A549 (cell line): ENCODE measurements at regions not wholly inside any gene's neighbourhood (a gene's known extent, or its start where the extent isn't known, plus 50 kb on each side); places are given as distances from the start of the nearest gene placed in this dataset.

ENCODE experiments used
- ATAC-seq, 2 experiments: fragments of 200-7000 bp in 1 of 2; fragments of >200 bp in 1 of 2; cut with Nextera tagmentation in 1 of 2; cut with Tn5 transposase in 1 of 2; 3 replicates each; pipeline versions ENCODE4 v1.8.0 to v1.9.1; 2018 to 2020; ENCODE audit warnings: mild to moderate bottlenecking in 1 of 2, moderate library complexity in 1 of 2
- CTCF ChIA-PET: fragments of 300-600 bp; sonication (Branson Sonifier 250); formaldehyde crosslinking; extraction: SDS; loops from one replicate; lab custom pipeline; 2021; ENCODE audit warnings: antibody characterized with exemption, inconsistent platforms; lab: Yijun Ruan, JAX
- POLR2A ChIA-PET: fragments of 350-600 bp; formaldehyde crosslinking; extraction: SDS; loops from one replicate; lab custom pipeline; 2021; ENCODE audit warnings: antibody characterized with exemption, inconsistent platforms; lab: Yijun Ruan, JAX
- DNase-seq, 2 experiments: peaks; one replicate each; pipeline versions ENCODE4 v3.0.0 to v3.0.0-alpha.2; 2011 to 2016; ENCODE audit warnings: low read depth in 1 of 2, low spot score in 1 of 2
- FAIRE-seq: peaks from 2 replicates; lab custom pipeline; 2011; peaks lifted over from hg19 to GRCh38; lab: Jason Lieb, UNC
- H3K27ac ChIP-seq, 2 experiments: fragments of >200 bp; sonication (Bioruptor Twin); formaldehyde crosslinking; 3 replicates each; pipeline ENCODE4 v1.5.1; 2016 to 2017
- H3K4me1 ChIP-seq: fragments of >200 bp; sonication (Bioruptor Twin); formaldehyde crosslinking; 3 replicates; pipeline ENCODE4 v1.6.1; 2016
- H3K4me2 ChIP-seq: fragments of >200 bp; sonication (Bioruptor Twin); formaldehyde crosslinking; 3 replicates; pipeline ENCODE4 v1.6.1; 2016
- H3K4me3 ChIP-seq: fragments of >200 bp; sonication (Bioruptor Twin); formaldehyde crosslinking; 3 replicates; pipeline ENCODE4 v1.5.1; 2016
- H3K9me3 ChIP-seq: fragments of >200 bp; sonication (Bioruptor Twin); formaldehyde crosslinking; 3 replicates; pipeline ENCODE4 v1.6.1; 2016
- EP300 ChIP-seq, 2 experiments: fragments of >200 bp; sonication (Bioruptor Twin); formaldehyde crosslinking; IDR thresholded peaks; 2 replicates in 1 of 2; 3 replicates in 1 of 2; pipeline ENCODE4 v1.6.1; 2016 to 2017
- FOXS1 ChIP-seq: fragments of 250-450 bp; sonication (Bioruptor Pico); IDR thresholded peaks from 2 replicates; pipeline ENCODE4 v1.5.0; 2020; ENCODE audit warnings: mild to moderate bottlenecking, moderate library complexity
- HOXA7 ChIP-seq: fragments of 250-450 bp; sonication (Bioruptor Pico); IDR thresholded peaks from 2 replicates; pipeline ENCODE4 v1.5.0; 2020; ENCODE audit warnings: mild to moderate bottlenecking, moderate library complexity
- HOXB5 ChIP-seq: fragments of 250-450 bp; sonication (Bioruptor Pico); IDR thresholded peaks from 2 replicates; pipeline ENCODE4 v1.5.0; 2020; ENCODE audit warnings: mild to moderate bottlenecking, moderate library complexity
- JUN ChIP-seq, 2 experiments: fragments of >200 bp; sonication (Bioruptor Twin); formaldehyde crosslinking; IDR thresholded peaks; 2 replicates in 1 of 2; 3 replicates in 1 of 2; pipeline ENCODE4 v1.6.1; 2016 to 2017
- KDM1A ChIP-seq: fragments of 200-600 bp; sonication (generic); IDR thresholded peaks from 2 replicates; pipeline ENCODE4 v1.6.1; 2016; ENCODE audit warnings: low read depth, mild to moderate bottlenecking
- MAZ ChIP-seq: fragments of 150-350 bp; IDR thresholded peaks from 2 replicates; pipeline ENCODE4 v1.6.1; 2014; ENCODE audit warnings: antibody characterized with exemption, low read depth, low read length, borderline replicate concordance
- NFE2L2 ChIP-seq: fragments of 150-350 bp; conservative IDR thresholded peaks from 2 replicates; pipeline ENCODE4 v1.6.1; 2014; ENCODE audit warnings: low read length
- NPAS2 ChIP-seq: fragments of 250-450 bp; sonication (Bioruptor Pico); IDR thresholded peaks from 2 replicates; pipeline ENCODE4 v1.8.0; 2022; ENCODE audit warnings: mild to moderate bottlenecking, moderate library complexity, borderline replicate concordance
- RARB ChIP-seq: fragments of 250-450 bp; sonication (Bioruptor Pico); IDR thresholded peaks from 2 replicates; pipeline ENCODE4 v1.8.0; 2021; ENCODE audit warnings: mild to moderate bottlenecking, moderate library complexity
- RFX5 ChIP-seq: fragments of 450-650 bp; IDR thresholded peaks from 2 replicates; pipeline ENCODE4 v1.7.1; 2014; ENCODE audit warnings: antibody characterized with exemption, mild to moderate bottlenecking, moderate library complexity
- RNF2 ChIP-seq: fragments of 200-600 bp; sonication (generic); IDR thresholded peaks from 2 replicates; pipeline ENCODE4 v1.6.1; 2016; ENCODE audit warnings: low read depth, mild to moderate bottlenecking, antibody characterized with exemption, moderate library complexity, borderline replicate concordance
- ZC3H11A ChIP-seq: fragments of 450-650 bp; IDR thresholded peaks from 2 replicates; pipeline ENCODE4 v1.6.1; 2014; ENCODE audit warnings: antibody characterized with exemption, mild to moderate bottlenecking
- WGBS: methylation state at CpG from one replicate; pipeline ENCODE4 v1.1.6; 2017; ENCODE audit errors: missing lambda C conversion rate; 5-methylcytosine and 5-hydroxymethylcytosine counted together
- TF ChIP-seq, protein P1 (sequence below): fragments of >200 bp; sonication (Bioruptor Twin); formaldehyde crosslinking; IDR thresholded peaks from 3 replicates; pipeline ENCODE4 v1.5.1; 2016
- TF ChIP-seq, protein P2 (sequence below): fragments of 200-600 bp; sonication (generic); IDR thresholded peaks from 2 replicates; pipeline ENCODE4 v1.6.1; 2016; ENCODE audit warnings: antibody characterized with exemption, mild to moderate bottlenecking, moderate library complexity
- TF ChIP-seq, protein P3 (sequence below): IDR thresholded peaks from 2 replicates; pipeline ENCODE4 v1.6.1; 2012
- TF ChIP-seq, protein P4 (sequence below): fragments of >200 bp; sonication (Bioruptor Twin); formaldehyde crosslinking; IDR thresholded peaks from 2 replicates; pipeline ENCODE4 v1.6.1; 2016
- TF ChIP-seq, protein P5 (sequence below): fragments of 250-450 bp; sonication (Bioruptor Pico); IDR thresholded peaks from 2 replicates; pipeline ENCODE4 v1.5.0; 2021; ENCODE audit warnings: mild to moderate bottlenecking, moderate library complexity, borderline replicate concordance

DNA sequence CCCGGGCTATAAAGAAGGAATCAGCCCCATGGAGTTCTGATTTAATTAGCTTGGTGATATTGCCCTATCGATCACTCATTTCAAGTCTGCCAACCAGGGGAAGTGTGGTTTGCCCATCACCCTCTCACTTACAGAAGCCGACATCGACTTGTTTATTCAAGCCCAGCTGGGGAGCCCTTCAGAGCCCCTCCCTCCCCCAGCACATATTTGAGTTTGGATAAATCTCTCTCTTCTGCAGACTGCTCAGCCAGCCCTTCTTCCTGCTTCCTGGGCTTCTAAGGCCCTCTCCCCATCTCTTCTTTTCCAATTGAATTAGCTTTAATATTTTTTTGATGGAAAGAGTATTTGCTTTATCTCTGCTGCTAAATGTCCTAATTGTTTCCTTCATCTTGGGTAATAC, 299.0 kb downstream of the MIAT start:
- Histone ChIP-seq H3K4me1 (no peaks in the 10 kb centered on the region), H3K9me3 (no peaks in the 10 kb centered on the region), H3K27ac (no peak overlapping the region), H3K4me3 (no peak overlapping the region), H3K4me2 (no peak overlapping the region)
- FAIRE-seq, result no peak
- TF ChIP-seq NPAS2 (CRISPR knock-in tag), result no peak
- no peak for TF ChIP-seq HOXB5 (CRISPR knock-in tag)
- TF ChIP-seq, protein P1, sequence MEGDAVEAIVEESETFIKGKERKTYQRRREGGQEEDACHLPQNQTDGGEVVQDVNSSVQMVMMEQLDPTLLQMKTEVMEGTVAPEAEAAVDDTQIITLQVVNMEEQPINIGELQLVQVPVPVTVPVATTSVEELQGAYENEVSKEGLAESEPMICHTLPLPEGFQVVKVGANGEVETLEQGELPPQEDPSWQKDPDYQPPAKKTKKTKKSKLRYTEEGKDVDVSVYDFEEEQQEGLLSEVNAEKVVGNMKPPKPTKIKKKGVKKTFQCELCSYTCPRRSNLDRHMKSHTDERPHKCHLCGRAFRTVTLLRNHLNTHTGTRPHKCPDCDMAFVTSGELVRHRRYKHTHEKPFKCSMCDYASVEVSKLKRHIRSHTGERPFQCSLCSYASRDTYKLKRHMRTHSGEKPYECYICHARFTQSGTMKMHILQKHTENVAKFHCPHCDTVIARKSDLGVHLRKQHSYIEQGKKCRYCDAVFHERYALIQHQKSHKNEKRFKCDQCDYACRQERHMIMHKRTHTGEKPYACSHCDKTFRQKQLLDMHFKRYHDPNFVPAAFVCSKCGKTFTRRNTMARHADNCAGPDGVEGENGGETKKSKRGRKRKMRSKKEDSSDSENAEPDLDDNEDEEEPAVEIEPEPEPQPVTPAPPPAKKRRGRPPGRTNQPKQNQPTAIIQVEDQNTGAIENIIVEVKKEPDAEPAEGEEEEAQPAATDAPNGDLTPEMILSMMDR, result no peak
- TF ChIP-seq, protein P2, sequence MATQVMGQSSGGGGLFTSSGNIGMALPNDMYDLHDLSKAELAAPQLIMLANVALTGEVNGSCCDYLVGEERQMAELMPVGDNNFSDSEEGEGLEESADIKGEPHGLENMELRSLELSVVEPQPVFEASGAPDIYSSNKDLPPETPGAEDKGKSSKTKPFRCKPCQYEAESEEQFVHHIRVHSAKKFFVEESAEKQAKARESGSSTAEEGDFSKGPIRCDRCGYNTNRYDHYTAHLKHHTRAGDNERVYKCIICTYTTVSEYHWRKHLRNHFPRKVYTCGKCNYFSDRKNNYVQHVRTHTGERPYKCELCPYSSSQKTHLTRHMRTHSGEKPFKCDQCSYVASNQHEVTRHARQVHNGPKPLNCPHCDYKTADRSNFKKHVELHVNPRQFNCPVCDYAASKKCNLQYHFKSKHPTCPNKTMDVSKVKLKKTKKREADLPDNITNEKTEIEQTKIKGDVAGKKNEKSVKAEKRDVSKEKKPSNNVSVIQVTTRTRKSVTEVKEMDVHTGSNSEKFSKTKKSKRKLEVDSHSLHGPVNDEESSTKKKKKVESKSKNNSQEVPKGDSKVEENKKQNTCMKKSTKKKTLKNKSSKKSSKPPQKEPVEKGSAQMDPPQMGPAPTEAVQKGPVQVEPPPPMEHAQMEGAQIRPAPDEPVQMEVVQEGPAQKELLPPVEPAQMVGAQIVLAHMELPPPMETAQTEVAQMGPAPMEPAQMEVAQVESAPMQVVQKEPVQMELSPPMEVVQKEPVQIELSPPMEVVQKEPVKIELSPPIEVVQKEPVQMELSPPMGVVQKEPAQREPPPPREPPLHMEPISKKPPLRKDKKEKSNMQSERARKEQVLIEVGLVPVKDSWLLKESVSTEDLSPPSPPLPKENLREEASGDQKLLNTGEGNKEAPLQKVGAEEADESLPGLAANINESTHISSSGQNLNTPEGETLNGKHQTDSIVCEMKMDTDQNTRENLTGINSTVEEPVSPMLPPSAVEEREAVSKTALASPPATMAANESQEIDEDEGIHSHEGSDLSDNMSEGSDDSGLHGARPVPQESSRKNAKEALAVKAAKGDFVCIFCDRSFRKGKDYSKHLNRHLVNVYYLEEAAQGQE, result no peak
- no peak for TF ChIP-seq MAZ
- no peak for TF ChIP-seq JUN (IDR thresholded peaks at IDR 0.05)
- TF ChIP-seq, protein P3, sequence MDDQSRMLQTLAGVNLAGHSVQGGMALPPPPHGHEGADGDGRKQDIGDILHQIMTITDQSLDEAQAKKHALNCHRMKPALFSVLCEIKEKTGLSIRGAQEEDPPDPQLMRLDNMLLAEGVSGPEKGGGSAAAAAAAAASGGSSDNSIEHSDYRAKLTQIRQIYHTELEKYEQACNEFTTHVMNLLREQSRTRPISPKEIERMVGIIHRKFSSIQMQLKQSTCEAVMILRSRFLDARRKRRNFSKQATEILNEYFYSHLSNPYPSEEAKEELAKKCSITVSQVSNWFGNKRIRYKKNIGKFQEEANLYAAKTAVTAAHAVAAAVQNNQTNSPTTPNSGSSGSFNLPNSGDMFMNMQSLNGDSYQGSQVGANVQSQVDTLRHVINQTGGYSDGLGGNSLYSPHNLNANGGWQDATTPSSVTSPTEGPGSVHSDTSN, result no peak
- TF ChIP-seq, protein P4, sequence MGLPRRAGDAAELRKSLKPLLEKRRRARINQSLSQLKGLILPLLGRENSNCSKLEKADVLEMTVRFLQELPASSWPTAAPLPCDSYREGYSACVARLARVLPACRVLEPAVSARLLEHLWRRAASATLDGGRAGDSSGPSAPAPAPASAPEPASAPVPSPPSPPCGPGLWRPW, result no peak
- no peak for TF ChIP-seq EP300 (IDR thresholded peaks at IDR 0.05)
- no peak for TF ChIP-seq HOXA7 (CRISPR knock-in tag)
- TF ChIP-seq, protein P5, sequence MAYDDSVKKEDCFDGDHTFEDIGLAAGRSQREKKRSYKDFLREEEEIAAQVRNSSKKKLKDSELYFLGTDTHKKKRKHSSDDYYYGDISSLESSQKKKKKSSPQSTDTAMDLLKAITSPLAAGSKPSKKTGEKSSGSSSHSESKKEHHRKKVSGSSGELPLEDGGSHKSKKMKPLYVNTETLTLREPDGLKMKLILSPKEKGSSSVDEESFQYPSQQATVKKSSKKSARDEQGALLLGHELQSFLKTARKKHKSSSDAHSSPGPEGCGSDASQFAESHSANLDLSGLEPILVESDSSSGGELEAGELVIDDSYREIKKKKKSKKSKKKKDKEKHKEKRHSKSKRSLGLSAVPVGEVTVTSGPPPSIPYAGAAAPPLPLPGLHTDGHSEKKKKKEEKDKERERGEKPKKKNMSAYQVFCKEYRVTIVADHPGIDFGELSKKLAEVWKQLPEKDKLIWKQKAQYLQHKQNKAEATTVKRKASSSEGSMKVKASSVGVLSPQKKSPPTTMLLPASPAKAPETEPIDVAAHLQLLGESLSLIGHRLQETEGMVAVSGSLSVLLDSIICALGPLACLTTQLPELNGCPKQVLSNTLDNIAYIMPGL (CRISPR knock-in tag), result no peak
- no peak for TF ChIP-seq FOXS1
- TF ChIP-seq NFE2L2, result no peak
- TF ChIP-seq RNF2, result no peak
- no peak for TF ChIP-seq KDM1A
- no peak for TF ChIP-seq RFX5
- ChIA-PET CTCF (interaction anchor here (0.7 to 1.6 kb wide), 4 partner anchors 10 to 687 kb away, joined by 3 to 8 read pairs (median 3); no protein-coding TSS in a partner anchor), POLR2A (no interaction called here)
- DNase-seq, result no peak
- no peak for ATAC-seq
- 38% methylated on average over 4 of the region's 4 CpGs for WGBS

DNA sequence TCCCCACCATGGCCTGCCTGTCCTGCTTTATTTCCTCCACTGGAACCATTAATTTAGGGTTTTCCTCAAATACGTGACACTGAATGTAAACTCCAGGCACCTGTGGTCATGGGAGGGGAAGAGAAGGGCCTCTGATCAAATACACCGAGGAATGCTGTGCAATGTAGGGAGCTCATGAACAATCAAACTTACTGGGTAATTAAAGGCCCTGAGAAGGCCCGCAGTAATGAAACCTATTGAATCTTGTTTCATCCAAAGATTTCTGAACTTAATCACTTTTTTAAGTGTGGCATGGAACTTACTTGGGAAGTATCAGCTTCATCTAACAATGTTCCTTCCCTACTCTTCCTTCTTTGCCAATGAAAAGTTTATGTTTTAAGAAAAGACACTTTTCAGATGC, 299.8 kb downstream of the MIAT start:
- WGBS, result 81% methylated on average over 3 of the region's 3 CpGs
- ChIA-PET POLR2A (no interaction called here), CTCF (interaction anchor here (0.9 to 1.2 kb wide), 3 partner anchors 9 to 687 kb away, joined by 3 read pairs; no protein-coding TSS in a partner anchor)

More for the DNA sequence above, 299.8 kb downstream of the MIAT start:
- Histone ChIP-seq H3K4me1 (no peaks in the 10 kb centered on the region), H3K4me3 (no peak overlapping the region), H3K4me2 (no peak overlapping the region)
- ATAC-seq, result no peak
- FAIRE-seq, result no peak
- TF ChIP-seq HOXB5 (CRISPR knock-in tag), result no peak
- no peak for TF ChIP-seq RFX5
- no peak for TF ChIP-seq MAZ
- no peak for TF ChIP-seq ZC3H11A
- TF ChIP-seq RARB (CRISPR knock-in tag), result no peak
- TF ChIP-seq, all 56 proteins: peak for 0
- DNase-seq, result no peak
- no peaks in the 10 kb centered on the region for H3K9me3 ChIP-seq
- H3K27ac ChIP-seq, result no peak overlapping the region
